NT2/D1 (cell line): ENCODE measurements at regions not wholly inside any gene's neighbourhood (a gene's known extent, or its start where the extent isn't known, plus 50 kb on each side); places are given as distances from the start of the nearest gene placed in this dataset.

Source experiments
- DNase-seq: peaks from one replicate; pipeline ENCODE4 v3.0.0-alpha.2; 2011; ENCODE audit warnings: low read depth, low spot score
- H3K27me3 ChIP-seq: 2 replicates; pipeline ENCODE4 v1.6.0; 2011; ENCODE audit warnings: mild to moderate bottlenecking; ENCODE audit not compliant: insufficient read length, insufficient read depth
- H3K36me3 ChIP-seq: 2 replicates; pipeline ENCODE4 v1.6.1; 2011; ENCODE audit warnings: mild to moderate bottlenecking, low read length, mixed read lengths; ENCODE audit not compliant: insufficient read depth, insufficient read length
- H3K4me1 ChIP-seq: 2 replicates; pipeline ENCODE4 v1.5.1; 2011; ENCODE audit not compliant: insufficient read depth, insufficient read length
- H3K4me3 ChIP-seq: 2 replicates; pipeline ENCODE4 v1.5.1; 2011; ENCODE audit warnings: low read depth; ENCODE audit not compliant: insufficient read length
- H3K9ac ChIP-seq: 2 replicates; pipeline ENCODE4 v1.6.0; 2011; ENCODE audit warnings: low read depth; ENCODE audit not compliant: insufficient read length
- H3K9me3 ChIP-seq: 2 replicates; pipeline ENCODE4 v1.5.1; 2011; ENCODE audit warnings: mild to moderate bottlenecking, low read length; ENCODE audit not compliant: insufficient read depth
- SUZ12 ChIP-seq: IDR thresholded peaks from 2 replicates; pipeline ENCODE4 v1.6.1; 2011; ENCODE audit not compliant: insufficient read length, insufficient read depth; ENCODE audit errors: extremely low read depth
- YY1 ChIP-seq: IDR thresholded peaks from 2 replicates; pipeline ENCODE4 v1.6.1; 2011; ENCODE audit not compliant: insufficient read length, insufficient read depth
- ZNF274 ChIP-seq: IDR thresholded peaks from 2 replicates; pipeline ENCODE4 v1.6.1; 2011; ENCODE audit warnings: mild to moderate bottlenecking, low read depth, low read length

DNA sequence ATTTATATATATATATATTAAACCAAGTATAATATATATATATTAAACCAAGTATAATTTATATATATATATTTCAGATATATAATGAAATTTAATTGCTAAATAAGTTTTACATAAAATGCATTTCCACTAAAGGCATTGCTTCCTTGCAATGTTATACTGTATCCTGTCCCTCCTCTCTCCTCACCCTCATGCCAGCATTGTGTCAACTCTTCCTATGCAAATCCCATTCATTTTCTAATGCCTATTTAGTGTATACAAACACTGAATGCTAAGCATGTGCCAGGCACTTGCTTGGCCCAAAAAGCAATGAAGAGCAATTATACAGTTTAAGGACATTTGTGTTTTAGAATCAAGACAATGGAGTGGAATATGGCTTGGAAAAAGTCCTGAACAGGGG, 71.7 kb upstream of the PRMT6 start:
- Histone ChIP-seq H3K9ac (no peak overlapping the region), H3K36me3 (no peaks in the 10 kb centered on the region), H3K9me3 (no peaks in the 10 kb centered on the region), H3K27me3 (no peaks in the 10 kb centered on the region), H3K4me3 (no peak overlapping the region), H3K4me1 (no peaks in the 10 kb centered on the region)
- no peak for TF ChIP-seq SUZ12
- TF ChIP-seq ZNF274: no peak
- TF ChIP-seq YY1: no peak
- DNase-seq: no peak

GRCh38 chr1:106986603-106987002, 69.9 kb upstream of the PRMT6 start:
- no peak overlapping the region for H3K9ac ChIP-seq
- H3K36me3 ChIP-seq: no peaks in the 10 kb centered on the region
- H3K4me3 ChIP-seq: no peak overlapping the region
- no peak for TF ChIP-seq ZNF274
- no peak for TF ChIP-seq SUZ12
- TF ChIP-seq YY1: no peak
- no peaks in the 10 kb centered on the region for H3K27me3 ChIP-seq
- DNase-seq: no peak
- H3K9me3 ChIP-seq: no peaks in the 10 kb centered on the region
- H3K4me1 ChIP-seq: no peaks in the 10 kb centered on the region

DNA sequence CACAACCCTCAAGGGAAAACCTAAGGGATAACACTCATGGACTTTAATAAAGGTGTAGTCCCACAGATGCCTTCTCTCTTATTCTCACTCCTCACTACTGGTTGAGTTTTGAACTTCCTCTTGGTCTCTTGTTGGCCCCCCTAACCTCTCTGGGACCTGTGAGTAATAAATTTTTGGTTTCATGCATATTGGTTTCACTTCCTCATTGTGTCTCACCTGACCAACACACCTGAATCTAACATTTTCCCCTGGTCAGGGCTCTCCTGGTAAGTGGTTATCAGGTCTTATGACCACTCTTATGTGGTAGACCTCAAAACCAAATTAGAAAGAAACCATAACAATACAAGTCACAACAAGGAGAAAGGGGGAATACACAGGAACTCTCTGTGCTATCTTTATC, 60.5 kb upstream of the PRMT6 start:
- Histone ChIP-seq H3K9me3 (no peaks in the 10 kb centered on the region), H3K9ac (no peak overlapping the region), H3K27me3 (no peaks in the 10 kb centered on the region), H3K36me3 (no peaks in the 10 kb centered on the region), H3K4me3 (no peak overlapping the region), H3K4me1 (no peaks in the 10 kb centered on the region)
- TF ChIP-seq ZNF274: no peak
- no peak for TF ChIP-seq YY1
- no peak for TF ChIP-seq SUZ12
- DNase-seq: no peak

DNA sequence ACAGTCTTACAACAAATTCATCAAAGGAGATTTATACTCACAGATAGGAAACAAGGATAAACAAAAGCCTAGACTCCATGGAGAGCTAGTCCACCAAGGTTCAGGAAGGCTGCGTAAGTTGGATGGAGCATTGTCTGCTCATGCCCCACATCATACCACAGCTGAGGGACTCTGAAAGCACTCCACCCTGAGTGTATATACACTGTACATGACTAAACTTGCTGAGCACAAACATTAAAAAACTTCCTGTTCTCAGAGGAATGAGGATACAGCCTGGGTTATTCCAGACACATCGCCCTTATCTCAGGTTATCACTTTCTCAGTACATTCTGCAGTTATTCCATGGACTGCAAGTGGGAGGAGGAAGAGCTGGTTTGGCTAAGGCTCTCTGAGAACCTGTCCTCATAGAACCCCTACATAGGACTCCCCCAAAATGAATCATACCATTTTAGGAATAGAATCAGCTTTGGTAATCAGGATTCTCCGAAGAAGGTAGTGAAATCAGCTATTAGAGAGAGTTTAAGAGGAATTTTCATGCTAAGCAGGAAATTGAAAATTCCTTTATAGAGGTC, 58.0 kb upstream of the PRMT6 start:
- no peaks in the 10 kb centered on the region for H3K9me3 ChIP-seq
- no peak overlapping the region for H3K9ac ChIP-seq
- no peaks in the 10 kb centered on the region for H3K27me3 ChIP-seq
- H3K4me1 ChIP-seq: no peaks in the 10 kb centered on the region
- H3K36me3 ChIP-seq: no peaks in the 10 kb centered on the region
- H3K4me3 ChIP-seq: no peak overlapping the region
- DNase-seq: no peak
- TF ChIP-seq YY1: no peak
- TF ChIP-seq ZNF274: no peak
- TF ChIP-seq SUZ12: no peak

DNA sequence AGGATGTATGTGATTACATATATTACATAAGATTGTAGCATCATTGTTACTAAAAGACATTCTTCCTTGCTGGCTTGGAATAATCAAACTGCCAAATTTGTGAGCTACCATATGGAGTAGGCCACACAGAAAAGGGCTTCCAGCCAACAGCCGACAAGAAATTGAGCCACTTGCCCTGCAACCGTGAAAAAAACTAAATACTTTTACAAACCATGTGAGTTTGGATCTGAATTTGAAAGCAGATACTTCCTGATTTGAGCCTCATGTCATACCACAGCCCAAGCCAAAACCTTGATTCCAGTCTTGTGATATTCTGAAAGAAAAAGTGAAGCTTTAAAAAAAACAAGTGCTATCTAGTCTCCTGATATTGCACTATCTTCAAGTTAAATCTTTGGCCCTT, 55.6 kb upstream of the PRMT6 start:
- H3K4me3 ChIP-seq: no peak overlapping the region
- no peak for DNase-seq
- no peak overlapping the region for H3K9ac ChIP-seq
- no peaks in the 10 kb centered on the region for H3K4me1 ChIP-seq
- no peaks in the 10 kb centered on the region for H3K36me3 ChIP-seq
- no peaks in the 10 kb centered on the region for H3K27me3 ChIP-seq
- TF ChIP-seq ZNF274 (no peak), YY1 (no peak), SUZ12 (no peak)
- no peaks in the 10 kb centered on the region for H3K9me3 ChIP-seq

GRCh38 chr1:107003972-107004371, 52.5 kb upstream of the PRMT6 start:
- Histone ChIP-seq H3K4me1 (no peaks in the 10 kb centered on the region), H3K4me3 (no peak overlapping the region), H3K9me3 (no peaks in the 10 kb centered on the region), H3K9ac (no peak overlapping the region), H3K27me3 (no peaks in the 10 kb centered on the region), H3K36me3 (no peaks in the 10 kb centered on the region)
- no peak for DNase-seq
- TF ChIP-seq YY1 (no peak), ZNF274 (no peak), SUZ12 (no peak)

DNA sequence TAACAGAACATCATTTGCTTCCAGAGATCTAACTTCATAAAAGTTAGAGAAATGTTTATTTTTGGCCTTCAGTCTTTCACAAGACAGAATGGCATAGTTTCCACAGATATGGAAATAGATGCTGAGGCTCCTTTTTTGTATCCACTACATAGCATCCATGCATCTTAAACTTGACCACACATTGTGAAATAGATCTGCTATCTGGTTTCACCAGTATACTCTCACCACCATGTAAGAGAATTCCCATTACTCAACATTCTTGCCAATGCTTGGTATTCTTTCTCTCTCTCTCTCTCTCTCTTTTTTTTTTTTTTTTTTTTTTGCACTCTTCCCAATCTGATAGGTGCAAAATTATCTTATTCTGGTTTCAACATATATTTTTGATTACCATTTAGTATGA, 52.1 kb upstream of the PRMT6 start:
- Histone ChIP-seq H3K9me3 (no peaks in the 10 kb centered on the region), H3K4me3 (no peak overlapping the region), H3K9ac (no peak overlapping the region), H3K4me1 (no peaks in the 10 kb centered on the region), H3K36me3 (no peaks in the 10 kb centered on the region), H3K27me3 (no peaks in the 10 kb centered on the region)
- no peak for DNase-seq
- TF ChIP-seq YY1 (no peak), ZNF274 (no peak), SUZ12 (no peak)
